Spleen (tissue), 11 donors: ENCODE measurements at regions not wholly inside any gene's neighbourhood (a gene's known extent, or its start where the extent isn't known, plus 50 kb on each side); places are given as distances from the start of the nearest gene placed in this dataset.

Experiments used
- DNase-seq: peaks from one replicate; pipeline ENCODE4 v3.0.0-alpha.2; 2020
- H3K27ac ChIP-seq, 8 donors: fragments of 200-600 bp; sonication (generic) in 7 of 8; 1 replicate in 4 of 8; 2 replicates in 4 of 8; pipeline versions ENCODE4 v1.5.0 to v1.8.0; 2016 to 2021; ENCODE audit warnings: inconsistent platforms in 4 of 8, mild to moderate bottlenecking in 4 of 8, moderate library complexity in 1 of 8
- H3K27me3 ChIP-seq, 7 donors: fragments of 200-600 bp; sonication (generic) in 6 of 7; replicated peaks in 1 of 7; 1 replicate in 4 of 7; 2 replicates in 3 of 7; pipeline versions ENCODE4 v1.5.0 to v1.8.0; 2016 to 2021; ENCODE audit warnings: inconsistent platforms in 3 of 7, mild to moderate bottlenecking in 1 of 7
- H3K36me3 ChIP-seq, 6 donors: fragments of 200-600 bp; sonication (generic) in 5 of 6; 1 replicate in 4 of 6; 2 replicates in 2 of 6; pipeline versions ENCODE4 v1.5.0 to v1.8.0; 2016 to 2021; ENCODE audit warnings: inconsistent platforms in 2 of 6
- H3K4me1 ChIP-seq, 6 donors: fragments of 200-600 bp; sonication (generic) in 5 of 6; 1 replicate in 3 of 6; 2 replicates in 3 of 6; pipeline versions ENCODE4 v1.5.0 to v1.8.0; 2016 to 2021; ENCODE audit warnings: inconsistent platforms in 3 of 6
- H3K4me3 ChIP-seq, 8 donors: fragments of 200-600 bp; sonication (generic) in 7 of 8; 1 replicate in 4 of 8; 2 replicates in 4 of 8; pipeline versions ENCODE4 v1.5.0 to v1.8.0; 2016 to 2021; ENCODE audit warnings: inconsistent platforms in 4 of 8, mild to moderate bottlenecking in 4 of 8, moderate library complexity in 2 of 8
- H3K9me3 ChIP-seq, 8 donors: fragments of 200-600 bp; sonication (generic) in 7 of 8; 1 replicate in 4 of 8; 2 replicates in 4 of 8; pipeline versions ENCODE4 v1.5.0 to v1.8.0; 2016 to 2021; ENCODE audit warnings: inconsistent platforms in 4 of 8
- POLR2A ChIP-seq, 3 donors: fragments of 450-650 bp; IDR thresholded peaks; one replicate each; pipeline ENCODE4 v1.5.1; 2017; ENCODE audit warnings: antibody characterized with exemption in 3 of 3, mild to moderate bottlenecking in 1 of 3
- POLR2AphosphoS5 ChIP-seq, 3 donors: sonication (generic); formaldehyde crosslinking; IDR thresholded peaks; one replicate each; pipeline ENCODE4 v1.5.1; 2017; ENCODE audit warnings: antibody characterized with exemption in 3 of 3
- WGBS, 5 donors: extraction: QIAGEN DNeasy Blood & Tissue Kit in 3 of 5; methylation state at CpG; one replicate each; pipeline versions ENCODE4 v1.1.5 to v1.1.7; 2013 to 2018; 5-methylcytosine and 5-hydroxymethylcytosine counted together
- intact Hi-C: fragments of 100-400 bp; cut with DNase I; formaldehyde crosslinking; loops from one replicate; pipeline ENCODE4 v1.15.0; 2023; ENCODE audit warnings: low total_unique reads
- TF ChIP-seq, protein P1 (sequence below), 11 experiments: fragments of 200-600 bp in 7 of 11; fragments of 450-650 bp in 4 of 11; sonication (generic) in 4 of 11; IDR thresholded peaks in 8 of 11; conservative IDR thresholded peaks in 3 of 11; 1 replicate in 7 of 11; 2 replicates in 4 of 11; pipeline versions ENCODE4 v1.4.0 to v1.8.0; 2016 to 2021; ENCODE audit warnings: antibody characterized with exemption in 11 of 11, inconsistent platforms in 4 of 11, mild to moderate bottlenecking in 1 of 11
- donor health status: healthy with polysubstance abuse.
- donor health status: DM: no; HTN: no; CAD: no; lungs with moderate emphysema.
- donor health status: DM: no; HTN: no; CAD: no.
- donor health status: Bipolar disorder and iron deficiency.
- donor health status: healthy.
- donor health status: DM: no; HTN: no; CAD: no.
- donor health status: DM: yes; HTN: yes; CAD: no.

DNA sequence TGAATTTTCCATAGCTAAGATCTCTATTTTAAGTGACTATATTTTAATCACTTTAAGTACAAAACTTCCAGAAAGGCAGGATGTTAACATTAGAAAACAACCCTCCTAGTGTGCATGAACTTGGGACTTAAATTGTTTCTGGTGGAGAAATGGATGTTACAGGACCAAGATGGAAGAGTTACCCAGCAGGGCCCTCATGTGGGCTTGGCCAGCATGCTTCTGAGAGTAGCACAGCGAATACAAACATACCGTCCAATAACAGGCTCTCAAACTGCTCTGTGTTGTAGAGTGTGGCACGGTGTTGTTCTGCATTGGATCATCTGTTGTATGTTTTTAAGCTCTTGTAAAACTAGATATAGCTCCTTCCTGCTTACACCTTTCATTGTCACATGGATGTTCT lies 346.1 kb upstream of the SMIM21 start:
- no peak for TF ChIP-seq POLR2AphosphoS5 (IDR thresholded peaks at IDR 0.05)
- TF ChIP-seq, protein P1, sequence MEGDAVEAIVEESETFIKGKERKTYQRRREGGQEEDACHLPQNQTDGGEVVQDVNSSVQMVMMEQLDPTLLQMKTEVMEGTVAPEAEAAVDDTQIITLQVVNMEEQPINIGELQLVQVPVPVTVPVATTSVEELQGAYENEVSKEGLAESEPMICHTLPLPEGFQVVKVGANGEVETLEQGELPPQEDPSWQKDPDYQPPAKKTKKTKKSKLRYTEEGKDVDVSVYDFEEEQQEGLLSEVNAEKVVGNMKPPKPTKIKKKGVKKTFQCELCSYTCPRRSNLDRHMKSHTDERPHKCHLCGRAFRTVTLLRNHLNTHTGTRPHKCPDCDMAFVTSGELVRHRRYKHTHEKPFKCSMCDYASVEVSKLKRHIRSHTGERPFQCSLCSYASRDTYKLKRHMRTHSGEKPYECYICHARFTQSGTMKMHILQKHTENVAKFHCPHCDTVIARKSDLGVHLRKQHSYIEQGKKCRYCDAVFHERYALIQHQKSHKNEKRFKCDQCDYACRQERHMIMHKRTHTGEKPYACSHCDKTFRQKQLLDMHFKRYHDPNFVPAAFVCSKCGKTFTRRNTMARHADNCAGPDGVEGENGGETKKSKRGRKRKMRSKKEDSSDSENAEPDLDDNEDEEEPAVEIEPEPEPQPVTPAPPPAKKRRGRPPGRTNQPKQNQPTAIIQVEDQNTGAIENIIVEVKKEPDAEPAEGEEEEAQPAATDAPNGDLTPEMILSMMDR (IDR thresholded peaks at IDR 0.05 in 8 of 11, conservative IDR thresholded peaks at IDR 0.05 in 3 of 11) = no peak
- no peak for TF ChIP-seq POLR2A (IDR thresholded peaks at IDR 0.05)
- 82 to 93% (median 86%) methylated on average over 3 of the region's 3 CpGs for WGBS, 5 donors
- H3K27ac ChIP-seq = no peak overlapping the region
- no peak for DNase-seq
- H3K4me3 ChIP-seq = no peak overlapping the region
- no peaks in the 10 kb centered on the region for H3K36me3 ChIP-seq
- peaks cover 0 to 8% (median 0%) of the 10 kb centered on the region in 7 donors for H3K27me3 ChIP-seq
- H3K4me1 ChIP-seq = no peaks in the 10 kb centered on the region
- no peaks in the 10 kb centered on the region for H3K9me3 ChIP-seq
- intact Hi-C loops = no loop called here

DNA sequence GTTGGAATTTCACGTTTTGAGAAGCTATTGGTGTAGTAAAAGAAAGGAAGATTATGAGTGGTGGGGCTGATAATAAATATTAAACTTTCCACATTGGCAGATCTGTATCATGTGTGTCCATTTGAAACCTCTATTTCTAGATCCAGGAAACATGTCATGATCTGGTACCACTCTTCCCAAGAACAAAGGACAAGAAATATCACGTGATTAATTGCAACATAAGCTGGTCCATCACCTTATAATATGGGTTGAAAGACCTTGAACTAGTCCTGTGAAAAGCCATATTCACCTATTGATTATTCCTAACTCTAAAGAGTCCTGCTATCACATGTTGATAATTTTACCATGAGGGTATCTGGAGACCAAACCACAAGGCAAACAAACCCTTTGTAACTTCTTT lies 335.3 kb upstream of the SMIM21 start:
- no peak overlapping the region for H3K4me3 ChIP-seq
- intact Hi-C loops = no loop called here
- 62 to 91% (median 74%) methylated on average over 2 of the region's 2 CpGs for WGBS, 5 donors
- no peaks in the 10 kb centered on the region for H3K4me1 ChIP-seq
- H3K27me3 ChIP-seq = no peaks in the 10 kb centered on the region
- H3K27ac ChIP-seq = no peak overlapping the region
- no peaks in the 10 kb centered on the region for H3K9me3 ChIP-seq
- H3K36me3 ChIP-seq = no peaks in the 10 kb centered on the region
- DNase-seq = no peak
- TF ChIP-seq, protein P1 (IDR thresholded peaks at IDR 0.05 in 8 of 11, conservative IDR thresholded peaks at IDR 0.05 in 3 of 11) = no peak
- TF ChIP-seq POLR2AphosphoS5 (IDR thresholded peaks at IDR 0.05) (no peak), POLR2A (IDR thresholded peaks at IDR 0.05) (no peak)

DNA sequence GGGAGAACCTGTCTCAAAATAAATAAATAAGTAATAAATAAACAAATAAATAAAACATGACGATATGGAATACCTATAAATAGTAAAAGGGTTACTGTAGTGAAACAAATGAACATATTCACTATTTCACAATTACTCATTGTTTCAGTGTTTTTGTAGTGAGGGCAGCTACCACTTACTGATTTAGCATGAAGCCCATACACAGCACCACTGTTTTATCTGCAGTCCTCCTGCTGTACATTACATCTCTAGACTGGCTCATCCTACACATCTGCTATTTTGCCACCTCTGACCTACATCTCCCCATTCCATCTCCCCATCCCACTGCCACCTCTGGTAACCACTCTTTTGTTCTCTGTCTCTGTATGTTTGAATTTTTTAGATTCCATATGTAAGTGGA lies 332.7 kb upstream of the SMIM21 start:
- intact Hi-C loops = no loop called here

DNA sequence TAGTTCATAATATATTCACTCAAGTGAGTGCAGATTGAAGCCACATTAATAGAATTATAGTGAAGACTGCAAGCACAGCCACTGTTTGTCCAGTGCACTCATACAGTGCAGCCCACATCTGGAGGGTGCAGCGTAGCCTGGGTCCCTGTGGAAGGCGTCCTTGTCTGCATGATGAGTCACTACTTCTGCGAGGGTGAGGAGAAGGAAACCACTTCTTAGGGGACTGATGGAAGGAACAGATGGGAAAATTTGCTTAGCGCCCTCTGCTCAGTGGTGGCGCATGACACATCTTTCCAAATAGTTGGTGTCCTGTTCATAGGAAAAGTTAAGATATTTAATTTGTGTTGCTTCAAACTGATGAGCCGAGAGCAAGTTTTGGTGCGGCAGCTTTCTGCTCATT lies 330.4 kb upstream of the SMIM21 start:
- H3K27me3 ChIP-seq = no peaks in the 10 kb centered on the region
- WGBS, 5 donors = 62 to 70% (median 66%) methylated on average over 7 of the region's 7 CpGs
- intact Hi-C loops = no loop called here
- no peaks in the 10 kb centered on the region for H3K4me1 ChIP-seq
- no peaks in the 10 kb centered on the region for H3K9me3 ChIP-seq
- no peak overlapping the region for H3K27ac ChIP-seq
- no peak overlapping the region for H3K4me3 ChIP-seq
- H3K36me3 ChIP-seq = no peaks in the 10 kb centered on the region
- TF ChIP-seq, protein P1 (IDR thresholded peaks at IDR 0.05 in 8 of 11, conservative IDR thresholded peaks at IDR 0.05 in 3 of 11) = no peak
- TF ChIP-seq POLR2AphosphoS5 (IDR thresholded peaks at IDR 0.05) (no peak), POLR2A (IDR thresholded peaks at IDR 0.05) (no peak)
- no peak for DNase-seq

More for the DNA sequence above, 332.7 kb upstream of the SMIM21 start:
- TF ChIP-seq POLR2A (IDR thresholded peaks at IDR 0.05) = no peak
- TF ChIP-seq, protein P1 (IDR thresholded peaks at IDR 0.05 in 8 of 11, conservative IDR thresholded peaks at IDR 0.05 in 3 of 11) = no peak
- TF ChIP-seq POLR2AphosphoS5 (IDR thresholded peaks at IDR 0.05) = no peak
- no peaks in the 10 kb centered on the region for H3K36me3 ChIP-seq
- no peak overlapping the region for H3K27ac ChIP-seq
- H3K9me3 ChIP-seq = no peaks in the 10 kb centered on the region
- H3K27me3 ChIP-seq = no peaks in the 10 kb centered on the region
- no peak for DNase-seq
- WGBS, 5 donors = 57 to 91% (median 66%) methylated on average over 1 of the region's 1 CpG
- no peaks in the 10 kb centered on the region for H3K4me1 ChIP-seq
- no peak overlapping the region for H3K4me3 ChIP-seq
